GM23338 (cell line): ENCODE measurements at regions not wholly inside any gene's neighbourhood (a gene's known extent, or its start where the extent isn't known, plus 50 kb on each side); places are given as distances from the start of the nearest gene placed in this dataset.

Experiments used
- ATAC-seq: fragments of 200-7000 bp; cut with Tn5 transposase; 3 replicates; pipeline ENCODE4 v1.9.1; 2020
- DNase-seq: peaks from one replicate; pipeline ENCODE4 v3.0.0-alpha.2; 2015; ENCODE audit warnings: low spot score
- H2AFZ ChIP-seq: fragments of 200-600 bp; sonication (generic); 2 replicates; pipeline ENCODE4 v1.8.0; 2016; ENCODE audit warnings: antibody characterized with exemption, mild to moderate bottlenecking, moderate library complexity
- H3F3A ChIP-seq: fragments of 200-600 bp; sonication (generic); replicated peaks from 2 replicates; pipeline ENCODE4 v1.8.0; 2017; ENCODE audit warnings: antibody characterized with exemption, mixed run types, low read depth
- H3K27ac ChIP-seq: fragments of 200-600 bp; sonication (generic); 2 replicates; pipeline ENCODE4 v1.6.1; 2016; ENCODE audit warnings: low read depth
- H3K27me3 ChIP-seq: fragments of 200-600 bp; sonication (generic); 2 replicates; pipeline ENCODE4 v1.8.0; 2016; ENCODE audit warnings: mild to moderate bottlenecking, mixed run types, moderate library complexity; ENCODE audit not compliant: insufficient read depth
- H3K36me3 ChIP-seq: fragments of 200-600 bp; sonication (generic); 2 replicates; pipeline ENCODE4 v1.8.0; 2016; ENCODE audit warnings: mild to moderate bottlenecking; ENCODE audit not compliant: insufficient read depth
- H3K4me1 ChIP-seq: fragments of 200-600 bp; sonication (generic); 2 replicates; pipeline ENCODE4 v1.8.0; 2016; ENCODE audit warnings: mild to moderate bottlenecking, moderate library complexity; ENCODE audit not compliant: insufficient read depth
- H3K4me2 ChIP-seq: fragments of 200-600 bp; sonication (generic); 2 replicates; pipeline ENCODE4 v1.7.1; 2017; ENCODE audit warnings: mixed run types
- H3K4me3 ChIP-seq: fragments of 200-600 bp; sonication (generic); 2 replicates; pipeline ENCODE4 v1.6.1; 2016; ENCODE audit warnings: mixed run types
- H3K79me2 ChIP-seq: fragments of 200-600 bp; sonication (generic); replicated peaks from 2 replicates; pipeline ENCODE4 v1.8.0; 2017; ENCODE audit warnings: mild to moderate bottlenecking; ENCODE audit not compliant: insufficient read depth
- H3K9me2 ChIP-seq: fragments of 200-600 bp; sonication (generic); 2 replicates; pipeline ENCODE4 v1.8.0; 2017; ENCODE audit not compliant: insufficient read depth
- H4K20me1 ChIP-seq: fragments of 200-600 bp; sonication (generic); replicated peaks from 2 replicates; pipeline ENCODE4 v1.8.0; 2017; ENCODE audit warnings: mild to moderate bottlenecking; ENCODE audit not compliant: insufficient read depth
- H3K27ac Mint-ChIP-seq: 2 replicates; pipeline ENCODE4 v1.8.0; 2020; ENCODE audit warnings: inconsistent platforms, mild to moderate bottlenecking, moderate library complexity, mixed read lengths
- H3K27me3 Mint-ChIP-seq: 3 replicates; pipeline ENCODE4 v1.8.0; 2022; ENCODE audit warnings: low read depth, mild to moderate bottlenecking, moderate library complexity, mixed read lengths, inconsistent platforms; ENCODE audit not compliant: insufficient read depth, poor library complexity
- H3K36me3 Mint-ChIP-seq: 3 replicates; pipeline ENCODE4 v1.8.0; 2021; ENCODE audit warnings: low read depth, mild to moderate bottlenecking, inconsistent platforms, moderate library complexity, mixed read lengths
- H3K4me1 Mint-ChIP-seq: 3 replicates; pipeline ENCODE4 v1.8.0; 2020; ENCODE audit warnings: mild to moderate bottlenecking, inconsistent platforms, mixed read lengths
- H3K4me3 Mint-ChIP-seq: 3 replicates; pipeline ENCODE4 v1.8.0; 2021; ENCODE audit warnings: moderate library complexity, mild to moderate bottlenecking, inconsistent platforms, mixed read lengths
- H3K9me3 Mint-ChIP-seq: 3 replicates; pipeline ENCODE4 v1.8.0; 2020; ENCODE audit warnings: moderate library complexity, mild to moderate bottlenecking, inconsistent platforms, mixed read lengths
- CREB1 ChIP-seq: fragments of 250-450 bp; sonication (Bioruptor Pico); IDR thresholded peaks from 2 replicates; pipeline ENCODE4 v1.5.0; 2020; ENCODE audit warnings: low read depth, mild to moderate bottlenecking, moderate library complexity
- CTCF ChIP-seq, 2 experiments: fragments of 200-600 bp in 1 of 2; sonication (generic) in 1 of 2; conservative IDR thresholded peaks; 2 replicates each; pipeline versions ENCODE4 v1.5.1 to v1.6.1; 2016 to 2017; ENCODE audit warnings: antibody characterized with exemption in 2 of 2, low read depth in 2 of 2, mild to moderate bottlenecking in 2 of 2, moderate library complexity in 1 of 2
- ETS1 ChIP-seq: IDR thresholded peaks from 2 replicates; pipeline ENCODE4 v1.6.1; 2016; ENCODE audit warnings: antibody characterized with exemption
- EZH2 ChIP-seq: fragments of 200-600 bp; sonication (generic); IDR thresholded peaks from one replicate; pipeline ENCODE4 v1.8.0; 2017; ENCODE audit warnings: antibody characterized with exemption, mild to moderate bottlenecking, low read depth; ENCODE audit not compliant: unreplicated experiment
- EZH2phosphoT487 ChIP-seq: fragments of 200-600 bp; sonication (generic); IDR thresholded peaks from one replicate; pipeline ENCODE4 v1.8.1; 2018; ENCODE audit warnings: antibody characterized with exemption; ENCODE audit not compliant: unreplicated experiment
- JUNB ChIP-seq: IDR thresholded peaks from one replicate; pipeline ENCODE4 v1.6.1; 2016; ENCODE audit warnings: antibody characterized with exemption; ENCODE audit not compliant: unreplicated experiment
- NANOG ChIP-seq: IDR thresholded peaks from 2 replicates; pipeline ENCODE4 v1.6.1; 2016; ENCODE audit warnings: antibody characterized with exemption, borderline replicate concordance
- POLR2AphosphoS5 ChIP-seq: IDR thresholded peaks from 2 replicates; pipeline ENCODE4 v1.6.1; 2016; ENCODE audit warnings: antibody characterized with exemption, low read depth
- STAT1 ChIP-seq: IDR thresholded peaks from one replicate; pipeline ENCODE4 v1.6.1; 2016; ENCODE audit warnings: antibody characterized with exemption; ENCODE audit not compliant: unreplicated experiment
- ZNF114 ChIP-seq: fragments of 250-450 bp; sonication (Bioruptor Pico); IDR thresholded peaks from 2 replicates; pipeline ENCODE4 v1.5.0; 2020; ENCODE audit warnings: mild to moderate bottlenecking, moderate library complexity
- ZNF331 ChIP-seq: fragments of 250-450 bp; sonication (Bioruptor Pico); IDR thresholded peaks from 2 replicates; pipeline ENCODE4 v1.5.0; 2020; ENCODE audit warnings: low read depth, mild to moderate bottlenecking, moderate library complexity
- TF ChIP-seq, protein P1 (sequence below): fragments of 250-450 bp; sonication (Bioruptor Pico); IDR thresholded peaks from 2 replicates; pipeline ENCODE4 v1.5.0; 2020; ENCODE audit warnings: mild to moderate bottlenecking, moderate library complexity
- TF ChIP-seq, protein P2 (sequence below): IDR thresholded peaks from one replicate; pipeline ENCODE4 v1.6.1; 2018; ENCODE audit warnings: antibody characterized with exemption; ENCODE audit not compliant: unreplicated experiment

GRCh38 chr1:113192980-113193379, 120.0 kb downstream of the LRIG2 start:
- peaks cover 9% of the 10 kb centered on the region; the same call in 1 of the 2 replicates for H3K4me1 ChIP-seq
- H3K4me3 ChIP-seq, result no peak overlapping the region
- H3K27me3 Mint-ChIP-seq, result peaks cover 5% of the 10 kb centered on the region
- H3F3A ChIP-seq, result no peaks in the 10 kb centered on the region
- H3K27me3 ChIP-seq, result no peaks in the 10 kb centered on the region
- peaks cover 7% of the 10 kb centered on the region; the same call in 1 of the 3 replicates for H3K9me3 Mint-ChIP-seq
- DNase-seq (no peak), ATAC-seq (no peak)
- H3K4me2 ChIP-seq, result no peak overlapping the region
- 0 out of 2 replicates have a peak, but pooled peaks cover 6% of the 10 kb centered on the region for H3K9me2 ChIP-seq
- TF ChIP-seq NANOG (no peak), ZNF331 (CRISPR knock-in tag) (no peak), EZH2phosphoT487 (no peak), CTCF (conservative IDR thresholded peaks at IDR 0.05; ENCODE audit: low read depth in 2 of 2) (no peak), ZNF114 (CRISPR knock-in tag) (no peak), EZH2 (no peak), JUNB (no peak), STAT1 (no peak), POLR2AphosphoS5 (no peak), ETS1 (no peak), CREB1 (CRISPR knock-in tag) (no peak)
- TF ChIP-seq, protein P1, sequence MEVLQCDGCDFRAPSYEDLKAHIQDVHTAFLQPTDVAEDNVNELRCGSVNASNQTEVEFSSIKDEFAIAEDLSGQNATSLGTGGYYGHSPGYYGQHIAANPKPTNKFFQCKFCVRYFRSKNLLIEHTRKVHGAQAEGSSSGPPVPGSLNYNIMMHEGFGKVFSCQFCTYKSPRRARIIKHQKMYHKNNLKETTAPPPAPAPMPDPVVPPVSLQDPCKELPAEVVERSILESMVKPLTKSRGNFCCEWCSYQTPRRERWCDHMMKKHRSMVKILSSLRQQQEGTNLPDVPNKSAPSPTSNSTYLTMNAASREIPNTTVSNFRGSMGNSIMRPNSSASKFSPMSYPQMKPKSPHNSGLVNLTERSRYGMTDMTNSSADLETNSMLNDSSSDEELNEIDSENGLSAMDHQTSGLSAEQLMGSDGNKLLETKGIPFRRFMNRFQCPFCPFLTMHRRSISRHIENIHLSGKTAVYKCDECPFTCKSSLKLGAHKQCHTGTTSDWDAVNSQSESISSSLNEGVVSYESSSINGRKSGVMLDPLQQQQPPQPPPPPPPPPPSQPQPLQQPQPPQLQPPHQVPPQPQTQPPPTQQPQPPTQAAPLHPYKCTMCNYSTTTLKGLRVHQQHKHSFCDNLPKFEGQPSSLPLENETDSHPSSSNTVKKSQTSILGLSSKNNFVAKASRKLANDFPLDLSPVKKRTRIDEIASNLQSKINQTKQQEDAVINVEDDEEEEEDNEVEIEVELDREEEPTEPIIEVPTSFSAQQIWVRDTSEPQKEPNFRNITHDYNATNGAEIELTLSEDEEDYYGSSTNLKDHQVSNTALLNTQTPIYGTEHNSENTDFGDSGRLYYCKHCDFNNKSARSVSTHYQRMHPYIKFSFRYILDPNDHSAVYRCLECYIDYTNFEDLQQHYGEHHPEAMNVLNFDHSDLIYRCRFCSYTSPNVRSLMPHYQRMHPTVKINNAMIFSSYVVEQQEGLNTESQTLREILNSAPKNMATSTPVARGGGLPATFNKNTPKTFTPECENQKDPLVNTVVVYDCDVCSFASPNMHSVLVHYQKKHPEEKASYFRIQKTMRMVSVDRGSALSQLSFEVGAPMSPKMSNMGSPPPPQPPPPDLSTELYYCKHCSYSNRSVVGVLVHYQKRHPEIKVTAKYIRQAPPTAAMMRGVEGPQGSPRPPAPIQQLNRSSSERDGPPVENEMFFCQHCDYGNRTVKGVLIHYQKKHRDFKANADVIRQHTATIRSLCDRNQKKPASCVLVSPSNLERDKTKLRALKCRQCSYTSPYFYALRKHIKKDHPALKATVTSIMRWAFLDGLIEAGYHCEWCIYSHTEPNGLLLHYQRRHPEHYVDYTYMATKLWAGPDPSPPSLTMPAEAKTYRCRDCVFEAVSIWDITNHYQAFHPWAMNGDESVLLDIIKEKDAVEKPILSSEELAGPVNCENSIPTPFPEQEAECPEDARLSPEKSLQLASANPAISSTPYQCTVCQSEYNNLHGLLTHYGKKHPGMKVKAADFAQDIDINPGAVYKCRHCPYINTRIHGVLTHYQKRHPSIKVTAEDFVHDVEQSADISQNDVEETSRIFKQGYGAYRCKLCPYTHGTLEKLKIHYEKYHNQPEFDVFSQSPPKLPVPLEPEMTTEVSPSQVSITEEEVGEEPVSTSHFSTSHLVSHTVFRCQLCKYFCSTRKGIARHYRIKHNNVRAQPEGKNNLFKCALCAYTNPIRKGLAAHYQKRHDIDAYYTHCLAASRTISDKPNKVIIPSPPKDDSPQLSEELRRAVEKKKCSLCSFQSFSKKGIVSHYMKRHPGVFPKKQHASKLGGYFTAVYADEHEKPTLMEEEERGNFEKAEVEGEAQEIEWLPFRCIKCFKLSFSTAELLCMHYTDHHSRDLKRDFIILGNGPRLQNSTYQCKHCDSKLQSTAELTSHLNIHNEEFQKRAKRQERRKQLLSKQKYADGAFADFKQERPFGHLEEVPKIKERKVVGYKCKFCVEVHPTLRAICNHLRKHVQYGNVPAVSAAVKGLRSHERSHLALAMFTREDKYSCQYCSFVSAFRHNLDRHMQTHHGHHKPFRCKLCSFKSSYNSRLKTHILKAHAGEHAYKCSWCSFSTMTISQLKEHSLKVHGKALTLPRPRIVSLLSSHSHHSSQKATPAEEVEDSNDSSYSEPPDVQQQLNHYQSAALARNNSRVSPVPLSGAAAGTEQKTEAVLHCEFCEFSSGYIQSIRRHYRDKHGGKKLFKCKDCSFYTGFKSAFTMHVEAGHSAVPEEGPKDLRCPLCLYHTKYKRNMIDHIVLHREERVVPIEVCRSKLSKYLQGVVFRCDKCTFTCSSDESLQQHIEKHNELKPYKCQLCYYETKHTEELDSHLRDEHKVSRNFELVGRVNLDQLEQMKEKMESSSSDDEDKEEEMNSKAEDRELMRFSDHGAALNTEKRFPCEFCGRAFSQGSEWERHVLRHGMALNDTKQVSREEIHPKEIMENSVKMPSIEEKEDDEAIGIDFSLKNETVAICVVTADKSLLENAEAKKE (CRISPR knock-in tag), result no peak
- TF ChIP-seq, protein P2, sequence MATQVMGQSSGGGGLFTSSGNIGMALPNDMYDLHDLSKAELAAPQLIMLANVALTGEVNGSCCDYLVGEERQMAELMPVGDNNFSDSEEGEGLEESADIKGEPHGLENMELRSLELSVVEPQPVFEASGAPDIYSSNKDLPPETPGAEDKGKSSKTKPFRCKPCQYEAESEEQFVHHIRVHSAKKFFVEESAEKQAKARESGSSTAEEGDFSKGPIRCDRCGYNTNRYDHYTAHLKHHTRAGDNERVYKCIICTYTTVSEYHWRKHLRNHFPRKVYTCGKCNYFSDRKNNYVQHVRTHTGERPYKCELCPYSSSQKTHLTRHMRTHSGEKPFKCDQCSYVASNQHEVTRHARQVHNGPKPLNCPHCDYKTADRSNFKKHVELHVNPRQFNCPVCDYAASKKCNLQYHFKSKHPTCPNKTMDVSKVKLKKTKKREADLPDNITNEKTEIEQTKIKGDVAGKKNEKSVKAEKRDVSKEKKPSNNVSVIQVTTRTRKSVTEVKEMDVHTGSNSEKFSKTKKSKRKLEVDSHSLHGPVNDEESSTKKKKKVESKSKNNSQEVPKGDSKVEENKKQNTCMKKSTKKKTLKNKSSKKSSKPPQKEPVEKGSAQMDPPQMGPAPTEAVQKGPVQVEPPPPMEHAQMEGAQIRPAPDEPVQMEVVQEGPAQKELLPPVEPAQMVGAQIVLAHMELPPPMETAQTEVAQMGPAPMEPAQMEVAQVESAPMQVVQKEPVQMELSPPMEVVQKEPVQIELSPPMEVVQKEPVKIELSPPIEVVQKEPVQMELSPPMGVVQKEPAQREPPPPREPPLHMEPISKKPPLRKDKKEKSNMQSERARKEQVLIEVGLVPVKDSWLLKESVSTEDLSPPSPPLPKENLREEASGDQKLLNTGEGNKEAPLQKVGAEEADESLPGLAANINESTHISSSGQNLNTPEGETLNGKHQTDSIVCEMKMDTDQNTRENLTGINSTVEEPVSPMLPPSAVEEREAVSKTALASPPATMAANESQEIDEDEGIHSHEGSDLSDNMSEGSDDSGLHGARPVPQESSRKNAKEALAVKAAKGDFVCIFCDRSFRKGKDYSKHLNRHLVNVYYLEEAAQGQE, result no peak
- no peak overlapping the region for H3K27ac ChIP-seq
- H3K4me3 Mint-ChIP-seq, result no peak overlapping the region
- no peaks in the 10 kb centered on the region for H3K79me2 ChIP-seq
- H3K4me1 Mint-ChIP-seq, result peaks cover 10% of the 10 kb centered on the region
- H3K36me3 ChIP-seq, result no peaks in the 10 kb centered on the region
- H4K20me1 ChIP-seq, result no peaks in the 10 kb centered on the region
- H3K27ac Mint-ChIP-seq, result no peak overlapping the region
- no peaks in the 10 kb centered on the region; the same call in 2 of the 3 replicates for H3K36me3 Mint-ChIP-seq
- H2AFZ ChIP-seq, result no peak overlapping the region
